Colonic mucosa (tissue), 4 donors: ENCODE measurements at regions not wholly inside any gene's neighbourhood (a gene's known extent, or its start where the extent isn't known, plus 50 kb on each side); places are given as distances from the start of the nearest gene placed in this dataset.

Experiments
- DNase-seq: peaks from one replicate; pipeline ENCODE4 v3.0.0-alpha.2; 2020
- H3K27ac ChIP-seq: fragments of 200-600 bp; one replicate; pipeline ENCODE4 v1.8.0; 2021
- H3K27me3 ChIP-seq: fragments of 200-600 bp; one replicate; pipeline ENCODE4 v1.8.0; 2021
- H3K36me3 ChIP-seq: fragments of 200-600 bp; one replicate; pipeline ENCODE4 v1.8.0; 2021
- H3K4me1 ChIP-seq: fragments of 200-600 bp; one replicate; pipeline ENCODE4 v1.8.0; 2021; ENCODE audit warnings: mild to moderate bottlenecking
- H3K4me3 ChIP-seq: fragments of 200-600 bp; one replicate; pipeline ENCODE4 v1.8.0; 2021
- H3K9ac ChIP-seq, 2 donors: one replicate each; pipeline ENCODE4 v1.7.0; 2013; ENCODE audit warnings: control low read depth in 2 of 2, low read depth in 2 of 2, low read length in 2 of 2
- H3K9me3 ChIP-seq: fragments of 200-600 bp; one replicate; pipeline ENCODE4 v1.8.0; 2021
- CTCF ChIP-seq: fragments of 200-600 bp; IDR thresholded peaks from one replicate; pipeline ENCODE4 v1.8.0; 2022; ENCODE audit warnings: antibody characterized with exemption, mild to moderate bottlenecking
- intact Hi-C: fragments of 100-400 bp; cut with DNase I; formaldehyde crosslinking; loops from one replicate; pipeline ENCODE4 v1.14.1; 2022
- donor health status: healthy.
- donor health status: DM: no; HTN: no; CAD: no.
- donor health status: DM: no; HTN: no; CAD: no.

- intact Hi-C loops = no loop called here
- DNase-seq = no peak
- Histone ChIP-seq H3K27me3 (no peaks in the 10 kb centered on the region), H3K4me3 (no peak overlapping the region), H3K36me3 (no peaks in the 10 kb centered on the region), H3K27ac (no peak overlapping the region), H3K9me3 (no peaks in the 10 kb centered on the region), H3K9ac (no peak overlapping the region), H3K4me1 (no peaks in the 10 kb centered on the region)
- no peak for TF ChIP-seq CTCF
These were observed 130.1 kb upstream of the SLC10A2 start for GRCh38 chr13:103196356-103196755.

- H3K4me1 ChIP-seq = no peaks in the 10 kb centered on the region
- intact Hi-C loops = no loop called here
These were observed 129.5 kb upstream of the SLC10A2 start for GRCh38 chr13:103195762-103196161.

GRCh38 chr13:103194871-103195270 is 128.7 kb upstream of the SLC10A2 start:
- Histone ChIP-seq H3K36me3 (no peaks in the 10 kb centered on the region), H3K27me3 (no peaks in the 10 kb centered on the region), H3K9me3 (no peaks in the 10 kb centered on the region), H3K9ac (no peak overlapping the region), H3K4me1 (no peaks in the 10 kb centered on the region), H3K27ac (no peak overlapping the region), H3K4me3 (no peak overlapping the region)
- intact Hi-C loops = no loop called here
- DNase-seq = no peak
- no peak for TF ChIP-seq CTCF

More at GRCh38 chr13:103195762-103196161, 129.5 kb upstream of the SLC10A2 start:
- Histone ChIP-seq H3K9me3 (no peaks in the 10 kb centered on the region), H3K36me3 (no peaks in the 10 kb centered on the region), H3K9ac (no peak overlapping the region), H3K27ac (no peak overlapping the region), H3K27me3 (no peaks in the 10 kb centered on the region), H3K4me3 (no peak overlapping the region)
- no peak for DNase-seq
- no peak for TF ChIP-seq CTCF

GRCh38 chr13:103192511-103193135 is 126.4 kb upstream of the SLC10A2 start:
- Histone ChIP-seq H3K9ac (no peak overlapping the region), H3K27ac (no peak overlapping the region), H3K36me3 (no peaks in the 10 kb centered on the region), H3K9me3 (no peaks in the 10 kb centered on the region), H3K4me1 (no peaks in the 10 kb centered on the region), H3K4me3 (no peak overlapping the region), H3K27me3 (no peaks in the 10 kb centered on the region)
- DNase-seq = no peak
- TF ChIP-seq CTCF = no peak
- intact Hi-C loops = no loop called here

GRCh38 chr13:103190841-103191240 is 124.6 kb upstream of the SLC10A2 start:
- Histone ChIP-seq H3K9me3 (no peaks in the 10 kb centered on the region), H3K27ac (no peak overlapping the region), H3K9ac (no peak overlapping the region), H3K4me3 (no peak overlapping the region), H3K36me3 (no peaks in the 10 kb centered on the region), H3K4me1 (no peaks in the 10 kb centered on the region), H3K27me3 (no peaks in the 10 kb centered on the region)
- no peak for DNase-seq
- intact Hi-C loops = no loop called here
- no peak for TF ChIP-seq CTCF
